ENCODE measurements at regions not wholly inside any gene's neighbourhood (a gene's known extent, or its start where the extent isn't known, plus 50 kb on each side); places are given as distances from the start of the nearest gene placed in this dataset.

GRCh38 chr11:128214263-128214662 is 373.1 kb downstream of the ETS1 start:
- Mint-ChIP-seq H3K4me3 (no peak overlapping the region), H3K27me3 (no peaks in the 10 kb centered on the region), H3K4me1 (no peaks in the 10 kb centered on the region), H3K9me3 (ENCODE audit: insufficient read depth) (no peaks in the 10 kb centered on the region), H3K27ac (no peak overlapping the region)
- ChIA-PET CTCF (no interaction called here), POLR2A (no interaction called here)
- H3K4me1 ChIP-seq (ENCODE audit: control insufficient read depth in 2 of 2, insufficient read depth in 2 of 2, low read length in 2 of 2) = no peaks in the 10 kb centered on the region
- DNase-seq = no peak
- H3K27ac ChIP-seq (ENCODE audit: low read length in 2 of 2) = no peak overlapping the region
- H2AFZ ChIP-seq (ENCODE audit: insufficient read depth, low read depth, low read length, poor library complexity, severe bottlenecking) = no peak overlapping the region
- H4K20me1 ChIP-seq (ENCODE audit: control insufficient read depth, insufficient read depth, low read length, poor library complexity, severe bottlenecking) = no peaks in the 10 kb centered on the region
- no peaks in the 10 kb centered on the region for H3K27me3 ChIP-seq (replicated peaks in 1 of 4; ENCODE audit: control extremely low read depth in 1 of 4, control insufficient read depth in 3 of 4, insufficient read depth in 4 of 4, low read length in 3 of 4)
- peaks cover 0 to 13% (median 0%) of the 10 kb centered on the region in 3 donors for H3K9me3 ChIP-seq (ENCODE audit: control extremely low read depth in 1 of 3, control insufficient read depth in 2 of 3, insufficient read depth in 1 of 3, low read length in 2 of 3)
- H3K4me3 ChIP-seq (ENCODE audit: control extremely low read depth in 1 of 5, extremely low read depth in 1 of 5, insufficient read depth in 1 of 5, low read depth in 2 of 5, low read length in 4 of 5) = no peak overlapping the region
- 75% methylated on average over 9 of the region's 9 CpGs for WGBS (ENCODE audit: insufficient coverage)
- intact Hi-C loops (cut with micrococcal nuclease) = no loop called here
- no peak overlapping the region for H3K9ac ChIP-seq (ENCODE audit: low read length)
- no peak for ATAC-seq (ENCODE audit: low read depth)
- TF ChIP-seq EZH2 (IDR thresholded peaks at IDR 0.05; ENCODE audit: borderline replicate concordance, insufficient read depth, low read depth, low read length, poor library complexity, severe bottlenecking) = no peak
- TF ChIP-seq CTCF (IDR thresholded peaks at IDR 0.05) = no peak
- no peaks in the 10 kb centered on the region for H3K79me2 ChIP-seq (ENCODE audit: control insufficient read depth, insufficient read depth, low read length)
- H3K4me2 ChIP-seq (replicated peaks; ENCODE audit: low read depth, low read length, poor library complexity, severe bottlenecking) = no peak overlapping the region
- no peaks in the 10 kb centered on the region for H3K36me3 ChIP-seq (replicated peaks in 1 of 2; ENCODE audit: control extremely low read depth in 1 of 2, control insufficient read depth in 1 of 2, extremely low read depth in 1 of 2, insufficient read depth in 2 of 2, low read length in 1 of 2)

- H3K79me2 ChIP-seq (ENCODE audit: control insufficient read depth, insufficient read depth, low read length) = no peaks in the 10 kb centered on the region
- WGBS (ENCODE audit: insufficient coverage) = no CpG with 5 or more reads among the region's 1 CpG
- H3K4me3 ChIP-seq (ENCODE audit: control extremely low read depth in 1 of 5, extremely low read depth in 1 of 5, insufficient read depth in 1 of 5, low read depth in 2 of 5, low read length in 4 of 5) = no peak overlapping the region
- H3K9me3 ChIP-seq (ENCODE audit: control extremely low read depth in 1 of 3, control insufficient read depth in 2 of 3, insufficient read depth in 1 of 3, low read length in 2 of 3) = peaks cover 0 to 13% (median 0%) of the 10 kb centered on the region in 3 donors
- Mint-ChIP-seq H3K4me3 (no peak overlapping the region), H3K9me3 (ENCODE audit: insufficient read depth) (no peaks in the 10 kb centered on the region), H3K27me3 (no peaks in the 10 kb centered on the region), H3K27ac (no peak overlapping the region), H3K4me1 (no peaks in the 10 kb centered on the region)
- no peaks in the 10 kb centered on the region for H3K4me1 ChIP-seq (ENCODE audit: control insufficient read depth in 2 of 2, insufficient read depth in 2 of 2, low read length in 2 of 2)
- H3K27ac ChIP-seq (ENCODE audit: low read length in 2 of 2) = no peak overlapping the region
- DNase-seq (no peak), ATAC-seq (ENCODE audit: low read depth) (no peak)
- no peaks in the 10 kb centered on the region for H4K20me1 ChIP-seq (ENCODE audit: control insufficient read depth, insufficient read depth, low read length, poor library complexity, severe bottlenecking)
- H3K4me2 ChIP-seq (replicated peaks; ENCODE audit: low read depth, low read length, poor library complexity, severe bottlenecking) = no peak overlapping the region
- H2AFZ ChIP-seq (ENCODE audit: insufficient read depth, low read depth, low read length, poor library complexity, severe bottlenecking) = no peak overlapping the region
- CTCF ChIA-PET = interaction anchor here (1.2 kb wide), 1 partner anchor 15 kb away, joined by 3 read pairs; no protein-coding TSS in a partner anchor
- no peak overlapping the region for H3K9ac ChIP-seq (ENCODE audit: low read length)
- POLR2A ChIA-PET = no interaction called here
- no peaks in the 10 kb centered on the region for H3K36me3 ChIP-seq (replicated peaks in 1 of 2; ENCODE audit: control extremely low read depth in 1 of 2, control insufficient read depth in 1 of 2, extremely low read depth in 1 of 2, insufficient read depth in 2 of 2, low read length in 1 of 2)
- TF ChIP-seq CTCF (IDR thresholded peaks at IDR 0.05) = no peak
- no peak for TF ChIP-seq EZH2 (IDR thresholded peaks at IDR 0.05; ENCODE audit: borderline replicate concordance, insufficient read depth, low read depth, low read length, poor library complexity, severe bottlenecking)
- no peaks in the 10 kb centered on the region for H3K27me3 ChIP-seq (replicated peaks in 1 of 4; ENCODE audit: control extremely low read depth in 1 of 4, control insufficient read depth in 3 of 4, insufficient read depth in 4 of 4, low read length in 3 of 4)
- intact Hi-C loops (cut with micrococcal nuclease) = no loop called here
Measured at GRCh38 chr11:128213461-128213860, 373.9 kb downstream of the ETS1 start.

Data from B cell (primary cell).